ENCODE measurements at regions not wholly inside any gene's neighbourhood (a gene's known extent, or its start where the extent isn't known, plus 50 kb on each side); places are given as distances from the start of the nearest gene placed in this dataset.
A peak's percentile ranks its signal among the peaks of the same experiment; 100 is the strongest.

GRCh38 chr1:43072314-43072713 is 99.8 kb downstream of the EBNA1BP2 start:
- no peak for TF ChIP-seq CTCF (IDR thresholded peaks at IDR 0.05; ENCODE audit: low read depth, low read length)
- no peak overlapping the region for H3K4me3 ChIP-seq (ENCODE audit: low read depth, low read length)
- in situ Hi-C loops (cut with HindIII; ENCODE audit: low sequenced_read_pairs), result loop anchor here (25.0 kb wide), 1 partner anchor 160 kb away; no protein-coding TSS in a partner anchor
- no peak for DNase-seq (ENCODE audit: low read depth, low spot score)

- in situ Hi-C loops (cut with HindIII; ENCODE audit: low sequenced_read_pairs), result loop anchor here (25.0 kb wide), 1 partner anchor 159 kb away; no protein-coding TSS in a partner anchor
- no peak overlapping the region for H3K4me3 ChIP-seq (ENCODE audit: low read depth, low read length)
- no peak for TF ChIP-seq CTCF (IDR thresholded peaks at IDR 0.05; ENCODE audit: low read depth, low read length)
- no peak for DNase-seq (ENCODE audit: low read depth, low spot score)
These were observed 100.8 kb downstream of the EBNA1BP2 start for GRCh38 chr1:43071241-43071640.

GRCh38 chr1:43069461-43070050 is 102.5 kb downstream of the EBNA1BP2 start:
- in situ Hi-C loops (cut with HindIII; ENCODE audit: low sequenced_read_pairs), result loop anchor here (25.0 kb wide), 1 partner anchor 157 kb away; no protein-coding TSS in a partner anchor
- TF ChIP-seq CTCF (IDR thresholded peaks at IDR 0.05; ENCODE audit: low read depth, low read length), result no peak
- no peak overlapping the region for H3K4me3 ChIP-seq (ENCODE audit: low read depth, low read length)
- peak; percentile 34 for DNase-seq (ENCODE audit: low read depth, low spot score)

- H3K4me3 ChIP-seq (ENCODE audit: low read depth, low read length), result no peak overlapping the region
- DNase-seq (ENCODE audit: low read depth, low spot score), result no peak
- in situ Hi-C loops (cut with HindIII; ENCODE audit: low sequenced_read_pairs), result loop anchor here (25.0 kb wide), 1 partner anchor 157 kb away; no protein-coding TSS in a partner anchor
- TF ChIP-seq CTCF (IDR thresholded peaks at IDR 0.05; ENCODE audit: low read depth, low read length), result no peak
These were observed 103.2 kb downstream of the EBNA1BP2 start for GRCh38 chr1:43068911-43069310.

- no peak for TF ChIP-seq CTCF (IDR thresholded peaks at IDR 0.05; ENCODE audit: low read depth, low read length)
- peak overlapping the region; percentile 21 for H3K4me3 ChIP-seq (ENCODE audit: low read depth, low read length)
- in situ Hi-C loops (cut with HindIII; ENCODE audit: low sequenced_read_pairs), result loop anchor here (25.0 kb wide), 1 partner anchor 156 kb away; no protein-coding TSS in a partner anchor
- no peak for DNase-seq (ENCODE audit: low read depth, low spot score)
These were observed 103.9 kb downstream of the EBNA1BP2 start for GRCh38 chr1:43067977-43068751.

- no peak overlapping the region for H3K4me3 ChIP-seq (ENCODE audit: low read depth, low read length)
- DNase-seq (ENCODE audit: low read depth, low spot score), result no peak
- TF ChIP-seq CTCF (IDR thresholded peaks at IDR 0.05; ENCODE audit: low read depth, low read length), result no peak
- in situ Hi-C loops (cut with HindIII; ENCODE audit: low sequenced_read_pairs), result loop anchor here (25.0 kb wide), 1 partner anchor 155 kb away; no protein-coding TSS in a partner anchor
These were observed 104.8 kb downstream of the EBNA1BP2 start for GRCh38 chr1:43067233-43067745.
